Loucy (cell line): ENCODE measurements at regions not wholly inside any gene's neighbourhood (a gene's known extent, or its start where the extent isn't known, plus 50 kb on each side); places are given as distances from the start of the nearest gene placed in this dataset.
"Not testable (repeated sequence)": the region's sequence is repeated elsewhere in the genome, so short reads cannot be mapped to it uniquely, and the experiment has no call there.

ENCODE experiments used
- H2AFZ ChIP-seq: fragments of 200-600 bp; sonication (generic); 2 replicates; pipeline ENCODE4 v1.6.0; 2016; ENCODE audit warnings: antibody characterized with exemption, mild to moderate bottlenecking, low read length, moderate library complexity
- H3F3A ChIP-seq: fragments of 200-600 bp; 2 replicates; pipeline ENCODE4 v1.6.0; 2016; ENCODE audit warnings: antibody characterized with exemption, low read depth, mild to moderate bottlenecking
- H3K27me3 ChIP-seq: fragments of 200-600 bp; sonication (generic); 2 replicates; pipeline ENCODE4 v1.6.1; 2014; ENCODE audit warnings: low read length, mild to moderate bottlenecking; ENCODE audit not compliant: insufficient read depth, poor library complexity, severe bottlenecking
- H3K36me3 ChIP-seq: fragments of 200-600 bp; sonication (generic); 2 replicates; pipeline ENCODE4 v1.6.1; 2016; ENCODE audit warnings: low read length; ENCODE audit not compliant: insufficient read depth
- H3K4me1 ChIP-seq: fragments of 200-600 bp; sonication (generic); 2 replicates; pipeline ENCODE4 v1.5.1; 2014; ENCODE audit warnings: low read length, mild to moderate bottlenecking; ENCODE audit not compliant: insufficient read depth, poor library complexity, severe bottlenecking
- H3K4me2 ChIP-seq: fragments of 200-600 bp; sonication (generic); 2 replicates; pipeline ENCODE4 v1.6.0; 2014; ENCODE audit warnings: antibody characterized with exemption, low read length, low read depth, mild to moderate bottlenecking; ENCODE audit not compliant: poor library complexity, severe bottlenecking
- H3K4me3 ChIP-seq: fragments of 200-600 bp; sonication (generic); 2 replicates; pipeline ENCODE4 v1.5.1; 2014; ENCODE audit warnings: low read length, mild to moderate bottlenecking, mixed read lengths; ENCODE audit not compliant: poor library complexity, severe bottlenecking
- H3K79me2 ChIP-seq: fragments of 200-600 bp; sonication (generic); 2 replicates; pipeline ENCODE4 v1.6.1; 2014; ENCODE audit warnings: low read length; ENCODE audit not compliant: insufficient read depth
- H3K9ac ChIP-seq: fragments of 200-600 bp; sonication (generic); 2 replicates; pipeline ENCODE4 v1.6.0; 2014; ENCODE audit warnings: mild to moderate bottlenecking, low read depth, low read length, moderate library complexity; ENCODE audit not compliant: poor library complexity, severe bottlenecking
- H3K9me2 ChIP-seq: fragments of 200-600 bp; sonication (generic); replicated peaks from 2 replicates; pipeline ENCODE4 v1.6.1; 2016; ENCODE audit warnings: low read depth, low read length, mixed read lengths
- H3K9me3 ChIP-seq: fragments of 200-600 bp; sonication (generic); 2 replicates; pipeline ENCODE4 v1.6.1; 2014; ENCODE audit warnings: mild to moderate bottlenecking, antibody characterized with exemption, low read length, low read depth; ENCODE audit not compliant: insufficient read depth
- H4K20me1 ChIP-seq: fragments of 200-600 bp; sonication (generic); 2 replicates; pipeline ENCODE4 v1.6.0; 2014; ENCODE audit warnings: antibody characterized with exemption, low read length, mild to moderate bottlenecking; ENCODE audit not compliant: insufficient read depth, poor library complexity, severe bottlenecking
- EZH2phosphoT487 ChIP-seq: fragments of 200-600 bp; IDR thresholded peaks from 2 replicates; pipeline ENCODE4 v1.6.1; 2018; ENCODE audit warnings: antibody characterized with exemption, mild to moderate bottlenecking, moderate library complexity, borderline replicate concordance
- TF ChIP-seq, protein P1 (sequence below): fragments of 200-600 bp; sonication (generic); conservative IDR thresholded peaks from 2 replicates; pipeline ENCODE4 v1.5.1; 2014; ENCODE audit warnings: mild to moderate bottlenecking, antibody characterized with exemption, low read length

DNA sequence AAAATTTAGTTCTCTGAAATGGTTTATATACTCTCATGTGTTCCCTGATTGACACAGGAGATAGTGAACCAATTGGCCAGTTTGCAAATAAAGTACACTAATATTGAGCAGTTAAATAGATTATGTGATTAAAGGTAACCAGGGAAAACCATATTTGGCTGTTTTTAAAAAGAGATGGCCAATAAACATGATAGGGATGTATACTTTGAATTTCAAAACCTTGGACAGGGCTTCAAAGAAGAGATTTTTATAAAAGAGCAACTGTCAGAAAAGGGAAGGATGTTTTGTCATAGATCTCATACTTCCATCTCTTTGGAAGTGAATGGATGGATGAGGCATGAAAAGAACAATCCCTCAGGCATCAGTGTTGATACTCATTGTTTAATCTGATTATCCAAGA, 825.3 kb downstream of the STIM2 start:
- Histone ChIP-seq H3K9me3 (no peaks in the 10 kb centered on the region), H3K9ac (no peak overlapping the region), H3F3A (no peaks in the 10 kb centered on the region), H3K4me3 (no peak overlapping the region), H3K27me3 (no peaks in the 10 kb centered on the region), H3K4me2 (no peak overlapping the region), H3K79me2 (no peaks in the 10 kb centered on the region), H2AFZ (no peak overlapping the region), H3K9me2 (no peaks in the 10 kb centered on the region), H4K20me1 (no peaks in the 10 kb centered on the region), H3K36me3 (no peaks in the 10 kb centered on the region), H3K4me1 (no peaks in the 10 kb centered on the region)
- TF ChIP-seq, protein P1, sequence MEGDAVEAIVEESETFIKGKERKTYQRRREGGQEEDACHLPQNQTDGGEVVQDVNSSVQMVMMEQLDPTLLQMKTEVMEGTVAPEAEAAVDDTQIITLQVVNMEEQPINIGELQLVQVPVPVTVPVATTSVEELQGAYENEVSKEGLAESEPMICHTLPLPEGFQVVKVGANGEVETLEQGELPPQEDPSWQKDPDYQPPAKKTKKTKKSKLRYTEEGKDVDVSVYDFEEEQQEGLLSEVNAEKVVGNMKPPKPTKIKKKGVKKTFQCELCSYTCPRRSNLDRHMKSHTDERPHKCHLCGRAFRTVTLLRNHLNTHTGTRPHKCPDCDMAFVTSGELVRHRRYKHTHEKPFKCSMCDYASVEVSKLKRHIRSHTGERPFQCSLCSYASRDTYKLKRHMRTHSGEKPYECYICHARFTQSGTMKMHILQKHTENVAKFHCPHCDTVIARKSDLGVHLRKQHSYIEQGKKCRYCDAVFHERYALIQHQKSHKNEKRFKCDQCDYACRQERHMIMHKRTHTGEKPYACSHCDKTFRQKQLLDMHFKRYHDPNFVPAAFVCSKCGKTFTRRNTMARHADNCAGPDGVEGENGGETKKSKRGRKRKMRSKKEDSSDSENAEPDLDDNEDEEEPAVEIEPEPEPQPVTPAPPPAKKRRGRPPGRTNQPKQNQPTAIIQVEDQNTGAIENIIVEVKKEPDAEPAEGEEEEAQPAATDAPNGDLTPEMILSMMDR: no peak
- no peak for TF ChIP-seq EZH2phosphoT487

DNA sequence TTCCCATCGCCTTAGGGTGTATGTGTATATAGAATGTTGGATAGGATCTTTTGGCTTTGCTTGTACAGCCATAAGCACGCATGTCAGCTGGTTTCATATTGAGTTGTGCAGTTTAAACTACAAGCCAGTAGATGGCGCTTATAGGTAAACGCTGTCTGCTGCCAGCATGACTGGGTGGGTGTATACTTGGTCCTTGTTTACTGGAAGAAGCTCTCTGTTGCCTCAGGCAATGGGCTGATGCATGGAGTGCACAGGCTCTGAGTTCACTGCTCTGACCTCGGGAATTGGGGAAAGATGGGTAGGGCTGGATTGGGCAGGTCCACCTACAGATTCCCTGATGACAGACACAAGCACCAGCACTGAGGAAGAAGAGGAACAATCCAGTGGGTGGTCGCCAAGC, 831.5 kb downstream of the STIM2 start:
- H3K9me2 ChIP-seq: no peaks in the 10 kb centered on the region
- no peaks in the 10 kb centered on the region for H3K27me3 ChIP-seq
- TF ChIP-seq, protein P1: peak; percentile 79
- no peak for TF ChIP-seq EZH2phosphoT487
- no peaks in the 10 kb centered on the region for H3K36me3 ChIP-seq
- no peak overlapping the region for H3K4me3 ChIP-seq
- H3K9me3 ChIP-seq: no peaks in the 10 kb centered on the region
- no peaks in the 10 kb centered on the region for H3K79me2 ChIP-seq
- H3K4me2 ChIP-seq: no peak overlapping the region
- no peak overlapping the region for H3K9ac ChIP-seq
- peak overlapping the region; percentile 43; the same call in 1 of the 2 replicates for H2AFZ ChIP-seq
- H3F3A ChIP-seq: no peaks in the 10 kb centered on the region
- no peaks in the 10 kb centered on the region for H4K20me1 ChIP-seq
- H3K4me1 ChIP-seq: no peaks in the 10 kb centered on the region

DNA sequence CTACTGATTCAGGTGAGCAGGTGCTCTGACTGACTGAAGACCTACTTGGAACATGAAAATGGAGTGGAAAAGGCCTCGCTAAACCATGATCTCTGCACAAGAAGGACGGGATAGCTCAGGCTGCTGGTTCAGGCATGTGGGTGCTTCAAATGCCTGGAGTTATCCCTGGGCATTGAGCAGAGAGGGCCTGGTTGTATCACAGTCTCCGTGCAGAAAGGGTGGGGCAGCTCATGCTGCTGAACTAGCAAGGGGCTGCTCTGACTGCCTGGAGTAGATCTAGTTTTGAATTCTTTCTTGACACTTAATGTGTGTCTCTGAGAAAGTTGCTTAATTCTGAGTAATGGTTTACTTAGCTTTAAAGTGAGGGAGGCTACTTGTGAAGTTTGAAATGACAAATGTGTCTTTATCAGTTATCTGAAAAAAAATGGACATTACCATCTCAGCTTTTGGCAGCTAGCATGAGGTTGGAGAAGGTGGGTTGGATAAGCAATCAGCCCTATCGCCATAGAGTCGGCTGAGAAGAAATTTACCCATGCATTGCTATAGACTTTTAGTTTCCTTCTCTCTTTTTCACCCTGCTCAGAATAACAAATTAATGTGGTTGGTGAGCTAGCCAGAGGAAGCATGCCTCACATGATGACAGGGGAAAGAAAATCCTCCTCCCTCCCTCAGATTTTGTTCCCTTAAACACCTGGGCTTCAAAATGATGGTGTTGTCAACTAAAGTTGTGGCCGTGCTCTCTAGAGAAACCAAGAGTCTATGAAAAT, 832.4 kb downstream of the STIM2 start:
- Histone ChIP-seq H3K4me2 (no peak overlapping the region), H3K36me3 (no peaks in the 10 kb centered on the region), H3K9me2 (no peaks in the 10 kb centered on the region), H3K27me3 (no peaks in the 10 kb centered on the region), H3K9ac (no peak overlapping the region), H3K4me1 (no peaks in the 10 kb centered on the region), H3K4me3 (no peak overlapping the region), H3K79me2 (no peaks in the 10 kb centered on the region), H3K9me3 (no peaks in the 10 kb centered on the region), H2AFZ (peak overlapping the region; percentile 43), H4K20me1 (no peaks in the 10 kb centered on the region), H3F3A (no peaks in the 10 kb centered on the region)
- TF ChIP-seq, protein P1: no peak
- TF ChIP-seq EZH2phosphoT487: no peak

DNA sequence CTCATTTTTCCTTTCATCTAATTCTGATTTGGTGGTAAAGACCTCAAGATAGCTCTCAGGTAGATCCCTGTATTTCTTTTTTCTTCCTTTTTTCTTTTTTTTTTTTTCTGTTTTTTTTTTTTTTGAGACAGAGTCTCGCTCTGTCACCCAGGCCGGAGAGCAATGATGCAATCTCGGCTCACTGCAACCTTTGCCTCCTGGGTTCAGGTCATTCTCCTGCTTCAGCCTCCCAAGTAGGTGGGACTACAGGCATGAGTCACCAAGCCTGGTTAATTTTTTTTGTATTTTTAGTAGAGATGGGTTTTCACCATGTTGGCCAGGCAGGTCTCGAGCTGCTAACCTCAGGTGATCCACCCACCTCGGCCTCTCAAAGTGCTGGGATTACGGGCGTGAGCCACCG, 835.6 kb downstream of the STIM2 start:
- not testable (repeated sequence) for H3K9ac ChIP-seq, H3K9me2 ChIP-seq, H3K4me1 ChIP-seq, H3K79me2 ChIP-seq, H3K36me3 ChIP-seq, H3F3A ChIP-seq, H3K9me3 ChIP-seq, H3K4me2 ChIP-seq, H4K20me1 ChIP-seq, H3K4me3 ChIP-seq, H3K27me3 ChIP-seq, H2AFZ ChIP-seq
